ENCODE measurements at regions not wholly inside any gene's neighbourhood (a gene's known extent, or its start where the extent isn't known, plus 50 kb on each side); places are given as distances from the start of the nearest gene placed in this dataset.
"Not testable (repeated sequence)": the region's sequence is repeated elsewhere in the genome, so short reads cannot be mapped to it uniquely, and the experiment has no call there.

GRCh38 chrX:140163371-140164159, 198.2 kb upstream of the CXorf66 start:
- DNase-seq (ENCODE audit: low spot score): no peak

- DNase-seq (ENCODE audit: low spot score): no peak
These were observed 192.3 kb upstream of the CXorf66 start for GRCh38 chrX:140157611-140158010.

- no peak for DNase-seq (ENCODE audit: low spot score)
These were observed 191.8 kb upstream of the CXorf66 start for GRCh38 chrX:140157143-140157542.

- no peak for DNase-seq (ENCODE audit: low spot score)
These were observed 186.0 kb upstream of the CXorf66 start for GRCh38 chrX:140151316-140151715.

GRCh38 chrX:140149761-140150160, 184.4 kb upstream of the CXorf66 start:
- DNase-seq (ENCODE audit: low spot score): no peak

- peak; percentile 23 for DNase-seq (ENCODE audit: low spot score)
These were observed 176.2 kb upstream of the CXorf66 start for GRCh38 chrX:140141444-140142029.

- DNase-seq (ENCODE audit: low spot score): not testable (repeated sequence)
These were observed 173.2 kb upstream of the CXorf66 start for GRCh38 chrX:140138492-140138891.

- not testable (repeated sequence) for DNase-seq (ENCODE audit: low spot score)
These were observed 172.7 kb upstream of the CXorf66 start for GRCh38 chrX:140138065-140138464.

- DNase-seq (ENCODE audit: low spot score): no peak
These were observed 167.6 kb upstream of the CXorf66 start for GRCh38 chrX:140132937-140133336.

- DNase-seq (ENCODE audit: low spot score): no peak
These were observed 158.1 kb upstream of the CXorf66 start for GRCh38 chrX:140123446-140123845.

- DNase-seq (ENCODE audit: low spot score): not testable (repeated sequence)
These were observed 148.7 kb upstream of the CXorf66 start for GRCh38 chrX:140114059-140114458.

GRCh38 chrX:140110081-140110650, 144.8 kb upstream of the CXorf66 start:
- DNase-seq (ENCODE audit: low spot score): no peak

- no peak for DNase-seq (ENCODE audit: low spot score)
These were observed 139.4 kb upstream of the CXorf66 start for GRCh38 chrX:140104760-140105159.

- no peak for DNase-seq (ENCODE audit: low spot score)
These were observed 133.9 kb upstream of the CXorf66 start for GRCh38 chrX:140099221-140099620.

- DNase-seq (ENCODE audit: low spot score): no peak
These were observed 126.8 kb upstream of the CXorf66 start for GRCh38 chrX:140092121-140092520.

GRCh38 chrX:140091125-140091886, 126.0 kb upstream of the CXorf66 start:
- peak; percentile 8 for DNase-seq (ENCODE audit: low spot score)

GRCh38 chrX:140090800-140091124, 125.4 kb upstream of the CXorf66 start:
- no peak for DNase-seq (ENCODE audit: low spot score)

GRCh38 chrX:140088438-140088837, 123.1 kb upstream of the CXorf66 start:
- DNase-seq (ENCODE audit: low spot score): no peak

- no peak for DNase-seq (ENCODE audit: low spot score)
These were observed 122.6 kb upstream of the CXorf66 start for GRCh38 chrX:140087875-140088274.

GRCh38 chrX:140086691-140087090, 121.4 kb upstream of the CXorf66 start:
- DNase-seq (ENCODE audit: low spot score): no peak

GRCh38 chrX:140074851-140075250, 109.5 kb upstream of the CXorf66 start:
- not testable (repeated sequence) for DNase-seq (ENCODE audit: low spot score)

GRCh38 chrX:140071037-140071436, 105.7 kb upstream of the CXorf66 start:
- no peak for DNase-seq (ENCODE audit: low spot score)

All from CD4-positive, alpha-beta T cell treated with Interleukin-2 at 100 ng/mL for 4 hours (primary cell).